Left lobe of liver (tissue), 2 donors: ENCODE measurements at regions not wholly inside any gene's neighbourhood (a gene's known extent, or its start where the extent isn't known, plus 50 kb on each side); places are given as distances from the start of the nearest gene placed in this dataset.
"Not testable (repeated sequence)": the region's sequence is repeated elsewhere in the genome, so short reads cannot be mapped to it uniquely, and the experiment has no call there.

ENCODE experiments used
- ATAC-seq: fragments of 200-7000 bp; cut with Tn5 transposase; one replicate; pipeline ENCODE4 v1.9.1; 2020; ENCODE audit warnings: mild to moderate bottlenecking, moderate library complexity
- DNase-seq: peaks from one replicate; pipeline ENCODE4 v3.0.0-alpha.2; 2020; ENCODE audit warnings: low spot score
- donor health status: DM: no; HTN: no; CAD: no; lungs with moderate emphysema.
- donor health status: DM: no; HTN: yes; CAD: no.

- ATAC-seq, result no peak
- no peak for DNase-seq
Observed at GRCh38 chr7:15143936-15144335, 241.4 kb upstream of the DGKB start.

- no peak for DNase-seq
- no peak for ATAC-seq
Observed at GRCh38 chr7:15143121-15143520, 240.6 kb upstream of the DGKB start.

- DNase-seq (no peak), ATAC-seq (no peak)
Observed at GRCh38 chr7:15140431-15140830, 237.9 kb upstream of the DGKB start.

GRCh38 chr7:15131661-15132060 lies 229.1 kb upstream of the DGKB start:
- no peak for DNase-seq
- no peak for ATAC-seq

GRCh38 chr7:15130666-15131541 lies 228.4 kb upstream of the DGKB start:
- ATAC-seq (no peak), DNase-seq (no peak)

GRCh38 chr7:15128716-15129115 lies 226.2 kb upstream of the DGKB start:
- DNase-seq (no peak), ATAC-seq (no peak)

GRCh38 chr7:15126653-15127052 lies 224.1 kb upstream of the DGKB start:
- DNase-seq, result not testable (repeated sequence)

GRCh38 chr7:15123901-15124300 lies 221.3 kb upstream of the DGKB start:
- DNase-seq (no peak), ATAC-seq (no peak)

More at GRCh38 chr7:15126653-15127052, 224.1 kb upstream of the DGKB start:
- ATAC-seq, result not testable (repeated sequence)

- DNase-seq (no peak), ATAC-seq (no peak)
Observed at GRCh38 chr7:15113752-15114151, 211.2 kb upstream of the DGKB start.

GRCh38 chr7:15105711-15106110 lies 203.2 kb upstream of the DGKB start:
- DNase-seq, result no peak
- ATAC-seq, result no peak

GRCh38 chr7:15104411-15105092 lies 202.0 kb upstream of the DGKB start:
- ATAC-seq (no peak), DNase-seq (no peak)

- no peak for DNase-seq
- ATAC-seq, result no peak
Observed at GRCh38 chr7:15099074-15099473, 196.5 kb upstream of the DGKB start.

- DNase-seq, result no peak
Observed at GRCh38 chr7:15096853-15097252, 194.3 kb upstream of the DGKB start.

GRCh38 chr7:15094989-15095388 lies 192.4 kb upstream of the DGKB start:
- ATAC-seq (no peak), DNase-seq (no peak)

More at GRCh38 chr7:15096853-15097252, 194.3 kb upstream of the DGKB start:
- ATAC-seq, result no peak

GRCh38 chr7:15087771-15088170 lies 185.2 kb upstream of the DGKB start:
- no peak for ATAC-seq
- no peak for DNase-seq

GRCh38 chr7:15086862-15087261 lies 184.3 kb upstream of the DGKB start:
- ATAC-seq (no peak), DNase-seq (no peak)

- DNase-seq (no peak), ATAC-seq (no peak)
Observed at GRCh38 chr7:15086131-15086611, 183.6 kb upstream of the DGKB start.

GRCh38 chr7:15085366-15085765 lies 182.8 kb upstream of the DGKB start:
- DNase-seq (no peak), ATAC-seq (no peak)

- ATAC-seq (no peak), DNase-seq (no peak)
Observed at GRCh38 chr7:15084368-15084767, 181.8 kb upstream of the DGKB start.

GRCh38 chr7:15081891-15082290 lies 179.3 kb upstream of the DGKB start:
- no peak for DNase-seq
- no peak for ATAC-seq

- DNase-seq (no peak), ATAC-seq (no peak)
Observed at GRCh38 chr7:15073301-15073700, 170.8 kb upstream of the DGKB start.

- no peak for ATAC-seq
- DNase-seq, result no peak
Observed at GRCh38 chr7:15068324-15068723, 165.8 kb upstream of the DGKB start.
